ENCODE measurements at regions not wholly inside any gene's neighbourhood (a gene's known extent, or its start where the extent isn't known, plus 50 kb on each side); places are given as distances from the start of the nearest gene placed in this dataset.

GRCh38 chr6:85137865-85138264 lies 312.0 kb upstream of the NT5E start:
- Histone ChIP-seq H3K9me3 (ENCODE audit: control insufficient read depth in 4 of 4, low read length in 3 of 4) (no peaks in the 10 kb centered on the region), H3K36me3 (ENCODE audit: control insufficient read depth in 4 of 4, insufficient read depth in 3 of 4, low read depth in 1 of 4, low read length in 3 of 4) (no peaks in the 10 kb centered on the region), H3K4me1 (ENCODE audit: control insufficient read depth in 4 of 4, insufficient read depth in 4 of 4, low read length in 3 of 4) (no peaks in the 10 kb centered on the region), H3K9ac (ENCODE audit: low read depth in 1 of 2, low read length in 2 of 2) (no peak overlapping the region), H3K27me3 (ENCODE audit: control insufficient read depth in 4 of 4, insufficient read depth in 4 of 4, low read length in 3 of 4) (no peaks in the 10 kb centered on the region), H3K27ac (ENCODE audit: low read depth in 1 of 2, low read length in 2 of 2) (no peak overlapping the region), H3K4me3 (ENCODE audit: low read depth in 1 of 3, low read length in 3 of 3) (no peak overlapping the region)
- WGBS = 71% methylated on average over 1 of the region's 1 CpG
- no peak for TF ChIP-seq HNF4A (conservative IDR thresholded peaks at IDR 0.05)
- no peak for TF ChIP-seq FOXA1 (IDR thresholded peaks at IDR 0.05)
- TF ChIP-seq MAX (IDR thresholded peaks at IDR 0.05) = no peak
- TF ChIP-seq FOXA2 (IDR thresholded peaks at IDR 0.05) = no peak
- TF ChIP-seq ATF3 (IDR thresholded peaks at IDR 0.05) = no peak
- no peak for TF ChIP-seq NR2F2 (IDR thresholded peaks at IDR 0.05)
- no peak for TF ChIP-seq TAF1 (conservative IDR thresholded peaks at IDR 0.05)
- no peak for TF ChIP-seq CTCF (IDR thresholded peaks at IDR 0.05; ENCODE audit: low read depth, low read length, missing input control)
- TF ChIP-seq EGR1 (IDR thresholded peaks at IDR 0.05; ENCODE audit: low read depth in 2 of 2) = no peak
- no peak for TF ChIP-seq YY1 (IDR thresholded peaks at IDR 0.05)
- no peak for TF ChIP-seq HNF4G (IDR thresholded peaks at IDR 0.05)
- no peak for TF ChIP-seq SP1 (IDR thresholded peaks at IDR 0.05)
- TF ChIP-seq RXRA (IDR thresholded peaks at IDR 0.05) = no peak
- no peak for DNase-seq (ENCODE audit: low spot score)

- Histone ChIP-seq H3K9ac (ENCODE audit: low read depth in 1 of 2, low read length in 2 of 2) (no peak overlapping the region), H3K4me1 (ENCODE audit: control insufficient read depth in 4 of 4, insufficient read depth in 4 of 4, low read length in 3 of 4) (no peaks in the 10 kb centered on the region), H3K9me3 (ENCODE audit: control insufficient read depth in 4 of 4, low read length in 3 of 4) (no peaks in the 10 kb centered on the region), H3K27ac (ENCODE audit: low read depth in 1 of 2, low read length in 2 of 2) (no peak overlapping the region), H3K36me3 (ENCODE audit: control insufficient read depth in 4 of 4, insufficient read depth in 3 of 4, low read depth in 1 of 4, low read length in 3 of 4) (no peaks in the 10 kb centered on the region), H3K4me3 (ENCODE audit: low read depth in 1 of 3, low read length in 3 of 3) (no peak overlapping the region), H3K27me3 (ENCODE audit: control insufficient read depth in 4 of 4, insufficient read depth in 4 of 4, low read length in 3 of 4) (no peaks in the 10 kb centered on the region)
- WGBS = 44% methylated on average over 3 of the region's 3 CpGs
- DNase-seq (ENCODE audit: low spot score) = no peak
- TF ChIP-seq HNF4A (conservative IDR thresholded peaks at IDR 0.05) (no peak), FOXA2 (IDR thresholded peaks at IDR 0.05) (no peak), NR2F2 (IDR thresholded peaks at IDR 0.05) (no peak), ATF3 (IDR thresholded peaks at IDR 0.05) (no peak), YY1 (IDR thresholded peaks at IDR 0.05) (no peak), MAX (IDR thresholded peaks at IDR 0.05) (no peak), TAF1 (conservative IDR thresholded peaks at IDR 0.05) (no peak), FOXA1 (IDR thresholded peaks at IDR 0.05) (no peak), REST (IDR thresholded peaks at IDR 0.05) (no peak), CTCF (IDR thresholded peaks at IDR 0.05; ENCODE audit: low read depth, low read length, missing input control) (no peak)
Measured at GRCh38 chr6:85136310-85136709, 313.6 kb upstream of the NT5E start.
